ENCODE measurements at regions not wholly inside any gene's neighbourhood (a gene's known extent, or its start where the extent isn't known, plus 50 kb on each side); places are given as distances from the start of the nearest gene placed in this dataset.
A peak's percentile ranks its signal among the peaks of the same experiment; 100 is the strongest.
"Not testable (repeated sequence)": the region's sequence is repeated elsewhere in the genome, so short reads cannot be mapped to it uniquely, and the experiment has no call there.

DNA sequence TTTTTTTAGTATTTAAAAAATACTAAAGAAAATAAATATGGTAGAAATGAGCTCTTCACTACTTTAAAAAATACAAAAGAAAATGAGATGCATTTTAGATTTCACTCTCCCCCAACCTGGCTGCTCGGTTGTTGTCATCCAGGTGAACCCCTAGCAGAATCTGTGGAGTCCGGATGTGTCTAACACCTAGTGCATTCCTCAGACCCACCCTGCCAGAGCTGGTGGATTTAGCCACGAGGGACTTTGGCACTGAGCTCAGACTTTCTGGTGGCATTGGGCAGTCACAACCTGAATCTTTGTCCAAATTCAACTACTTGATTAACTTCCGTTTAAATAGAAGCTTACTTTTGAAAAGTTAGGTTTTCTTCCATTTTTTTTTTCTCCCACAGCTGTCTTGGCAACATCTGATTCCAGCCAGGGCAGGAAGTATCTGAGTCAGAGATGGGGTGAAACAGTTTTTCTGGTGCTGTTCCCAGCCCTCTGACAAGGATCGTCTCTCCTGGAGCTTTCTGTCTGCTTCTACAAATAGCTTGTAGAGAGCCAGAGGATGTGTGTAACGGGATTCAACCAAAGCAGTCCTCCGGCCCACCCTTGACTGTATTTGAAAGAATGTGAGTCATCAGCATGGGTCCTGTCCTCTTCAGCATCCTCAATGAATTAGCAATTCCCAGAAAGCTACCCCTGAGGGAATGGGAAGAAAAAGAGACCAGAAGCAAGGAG lies 301.8 kb upstream of the MCTP2 start:
- H3K27ac ChIP-seq (ENCODE audit: low read depth, low read length) = peak overlapping the region; percentile 51
- peaks cover 11% of the 10 kb centered on the region for H3K4me1 Mint-ChIP-seq (ENCODE audit: low read depth, unreplicated experiment)

GRCh38 chr15:93920204-93920603 lies 311.2 kb upstream of the MCTP2 start:
- no peaks in the 10 kb centered on the region for H4K20me1 ChIP-seq (ENCODE audit: insufficient read depth, low read length)
- TF ChIP-seq EZH2 (IDR thresholded peaks at IDR 0.05; ENCODE audit: insufficient read depth, low read length) (no peak), CTCF (IDR thresholded peaks at IDR 0.05; ENCODE audit: insufficient read depth, low read depth, low read length) (no peak)
- H3K9me3 Mint-ChIP-seq (ENCODE audit: unreplicated experiment) = no peaks in the 10 kb centered on the region
- H3K27ac Mint-ChIP-seq (ENCODE audit: unreplicated experiment) = no peak overlapping the region
- no peaks in the 10 kb centered on the region for H3K27me3 Mint-ChIP-seq (ENCODE audit: low read depth, unreplicated experiment)
- no peaks in the 10 kb centered on the region for H3K4me1 ChIP-seq (ENCODE audit: insufficient read depth, low read length)
- H3K4me3 ChIP-seq (ENCODE audit: insufficient read depth, low read depth, low read length) = no peak overlapping the region
- no peak overlapping the region for H3K9ac ChIP-seq (ENCODE audit: low read length)
- FAIRE-seq = no peak
- H3K4me3 Mint-ChIP-seq (ENCODE audit: unreplicated experiment) = no peak overlapping the region
- H3K36me3 Mint-ChIP-seq (ENCODE audit: low read depth, unreplicated experiment) = no peaks in the 10 kb centered on the region
- no peaks in the 10 kb centered on the region for H3K36me3 ChIP-seq (ENCODE audit: insufficient read depth, low read length)
- DNase-seq (ENCODE audit: low read depth) = no peak
- no peak overlapping the region for H3K4me2 ChIP-seq (ENCODE audit: low read length)
- H3K9me3 ChIP-seq (ENCODE audit: insufficient read depth, low read depth, low read length) = no peaks in the 10 kb centered on the region
- no peaks in the 10 kb centered on the region for H3K27me3 ChIP-seq (ENCODE audit: insufficient read depth, low read length)
- H3K4me1 Mint-ChIP-seq (ENCODE audit: low read depth, unreplicated experiment) = no peaks in the 10 kb centered on the region
- no peaks in the 10 kb centered on the region for H3K79me2 ChIP-seq (ENCODE audit: insufficient read depth, low read length)
- no peak overlapping the region for H3K27ac ChIP-seq (ENCODE audit: low read depth, low read length)
- H2AFZ ChIP-seq (ENCODE audit: low read depth, low read length) = no peak overlapping the region

More for the DNA sequence above, 301.8 kb upstream of the MCTP2 start:
- Histone ChIP-seq H3K27me3 (ENCODE audit: insufficient read depth, low read length) (no peaks in the 10 kb centered on the region), H3K79me2 (ENCODE audit: insufficient read depth, low read length) (no peaks in the 10 kb centered on the region), H3K4me2 (ENCODE audit: low read length) (peak overlapping the region; percentile 81), H3K4me1 (ENCODE audit: insufficient read depth, low read length) (peaks cover 7% of the 10 kb centered on the region), H3K4me3 (ENCODE audit: insufficient read depth, low read depth, low read length) (no peak overlapping the region), H3K36me3 (ENCODE audit: insufficient read depth, low read length) (no peaks in the 10 kb centered on the region), H3K9me3 (ENCODE audit: insufficient read depth, low read depth, low read length) (no peaks in the 10 kb centered on the region), H3K9ac (ENCODE audit: low read length) (peak overlapping the region; percentile 51), H4K20me1 (ENCODE audit: insufficient read depth, low read length) (no peaks in the 10 kb centered on the region), H2AFZ (ENCODE audit: low read depth, low read length) (peak overlapping the region; percentile 49)
- no peak overlapping the region for H3K4me3 Mint-ChIP-seq (ENCODE audit: unreplicated experiment)
- H3K36me3 Mint-ChIP-seq (ENCODE audit: low read depth, unreplicated experiment) = no peaks in the 10 kb centered on the region
- peak overlapping the region; percentile 1 for H3K27ac Mint-ChIP-seq (ENCODE audit: unreplicated experiment)
- H3K27me3 Mint-ChIP-seq (ENCODE audit: low read depth, unreplicated experiment) = peaks cover 2% of the 10 kb centered on the region
- no peak for TF ChIP-seq EZH2 (IDR thresholded peaks at IDR 0.05; ENCODE audit: insufficient read depth, low read length)
- no peak for TF ChIP-seq CTCF (IDR thresholded peaks at IDR 0.05; ENCODE audit: insufficient read depth, low read depth, low read length)
- peak; percentile 87 for FAIRE-seq
- H3K9me3 Mint-ChIP-seq (ENCODE audit: unreplicated experiment) = no peaks in the 10 kb centered on the region
- peak; percentile 98 for DNase-seq (ENCODE audit: low read depth)

- H4K20me1 ChIP-seq (ENCODE audit: insufficient read depth, low read length); H3K36me3 Mint-ChIP-seq (ENCODE audit: low read depth, unreplicated experiment); H3K4me3 Mint-ChIP-seq (ENCODE audit: unreplicated experiment); DNase-seq (ENCODE audit: low read depth); H3K4me3 ChIP-seq (ENCODE audit: insufficient read depth, low read depth, low read length); H2AFZ ChIP-seq (ENCODE audit: low read depth, low read length); H3K4me1 Mint-ChIP-seq (ENCODE audit: low read depth, unreplicated experiment); H3K27ac Mint-ChIP-seq (ENCODE audit: unreplicated experiment); FAIRE-seq; H3K9ac ChIP-seq (ENCODE audit: low read length); H3K36me3 ChIP-seq (ENCODE audit: insufficient read depth, low read length); H3K9me3 Mint-ChIP-seq (ENCODE audit: unreplicated experiment); H3K4me1 ChIP-seq (ENCODE audit: insufficient read depth, low read length); H3K9me3 ChIP-seq (ENCODE audit: insufficient read depth, low read depth, low read length); H3K4me2 ChIP-seq (ENCODE audit: low read length); H3K27ac ChIP-seq (ENCODE audit: low read depth, low read length); H3K79me2 ChIP-seq (ENCODE audit: insufficient read depth, low read length); H3K27me3 ChIP-seq (ENCODE audit: insufficient read depth, low read length); H3K27me3 Mint-ChIP-seq (ENCODE audit: low read depth, unreplicated experiment): not testable (repeated sequence)
Observed at GRCh38 chr15:93918801-93919200, 312.6 kb upstream of the MCTP2 start.
